Mesothelial cell of epicardium (in vitro differentiated cells): ENCODE measurements at regions not wholly inside any gene's neighbourhood (a gene's known extent, or its start where the extent isn't known, plus 50 kb on each side); places are given as distances from the start of the nearest gene placed in this dataset.

Source experiments
- DNase-seq, 2 experiments: peaks; one replicate each; pipeline ENCODE4 v3.0.0; 2021; ENCODE audit warnings: low spot score in 2 of 2; ENCODE audit not compliant: unreplicated experiment in 2 of 2
- H3K27ac Mint-ChIP-seq: 2 replicates; pipeline ENCODE4 v1.8.0; 2021; ENCODE audit warnings: mixed read lengths
- H3K27me3 Mint-ChIP-seq: 2 replicates; pipeline ENCODE4 v1.8.0; 2021; ENCODE audit warnings: low read depth, mixed read lengths
- H3K36me3 Mint-ChIP-seq: 2 replicates; pipeline ENCODE4 v1.8.0; 2021; ENCODE audit warnings: mixed read lengths
- H3K4me1 Mint-ChIP-seq: 2 replicates; pipeline ENCODE4 v1.8.0; 2021; ENCODE audit warnings: mixed read lengths
- H3K4me3 Mint-ChIP-seq: 2 replicates; pipeline ENCODE4 v1.8.0; 2021; ENCODE audit warnings: mild to moderate bottlenecking, moderate library complexity, mixed read lengths
- H3K9me3 Mint-ChIP-seq: 2 replicates; pipeline ENCODE4 v1.8.0; 2021; ENCODE audit warnings: mixed read lengths
- TF ChIP-seq, protein P1 (sequence below): fragments of 200-600 bp; sonication (generic); IDR thresholded peaks from one replicate; pipeline ENCODE4 v1.5.0; 2021; ENCODE audit warnings: antibody characterized with exemption; ENCODE audit not compliant: unreplicated experiment

DNA sequence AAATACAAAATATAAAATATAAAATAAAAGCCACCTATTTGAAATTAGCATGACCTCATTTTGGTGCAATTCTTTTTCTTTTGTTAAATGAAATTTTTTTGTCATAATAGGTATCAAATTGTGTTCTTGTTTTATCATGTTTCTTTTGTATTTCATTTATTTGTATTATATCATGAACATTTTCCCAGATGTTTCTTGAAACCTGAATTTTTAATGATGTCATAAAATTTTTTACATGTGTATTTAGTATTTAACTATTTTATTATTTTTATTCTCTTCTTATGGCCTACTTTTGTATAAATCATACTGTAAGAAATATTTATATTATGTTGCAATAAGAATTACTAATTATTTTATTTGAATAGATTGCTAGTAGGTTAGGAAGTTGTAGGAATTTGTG is 361.7 kb downstream of the TMEM161B start:
- Mint-ChIP-seq H3K27me3 (no peaks in the 10 kb centered on the region), H3K4me1 (no peaks in the 10 kb centered on the region), H3K9me3 (no peaks in the 10 kb centered on the region), H3K4me3 (no peak overlapping the region), H3K27ac (no peak overlapping the region), H3K36me3 (no peaks in the 10 kb centered on the region)
- TF ChIP-seq, protein P1, sequence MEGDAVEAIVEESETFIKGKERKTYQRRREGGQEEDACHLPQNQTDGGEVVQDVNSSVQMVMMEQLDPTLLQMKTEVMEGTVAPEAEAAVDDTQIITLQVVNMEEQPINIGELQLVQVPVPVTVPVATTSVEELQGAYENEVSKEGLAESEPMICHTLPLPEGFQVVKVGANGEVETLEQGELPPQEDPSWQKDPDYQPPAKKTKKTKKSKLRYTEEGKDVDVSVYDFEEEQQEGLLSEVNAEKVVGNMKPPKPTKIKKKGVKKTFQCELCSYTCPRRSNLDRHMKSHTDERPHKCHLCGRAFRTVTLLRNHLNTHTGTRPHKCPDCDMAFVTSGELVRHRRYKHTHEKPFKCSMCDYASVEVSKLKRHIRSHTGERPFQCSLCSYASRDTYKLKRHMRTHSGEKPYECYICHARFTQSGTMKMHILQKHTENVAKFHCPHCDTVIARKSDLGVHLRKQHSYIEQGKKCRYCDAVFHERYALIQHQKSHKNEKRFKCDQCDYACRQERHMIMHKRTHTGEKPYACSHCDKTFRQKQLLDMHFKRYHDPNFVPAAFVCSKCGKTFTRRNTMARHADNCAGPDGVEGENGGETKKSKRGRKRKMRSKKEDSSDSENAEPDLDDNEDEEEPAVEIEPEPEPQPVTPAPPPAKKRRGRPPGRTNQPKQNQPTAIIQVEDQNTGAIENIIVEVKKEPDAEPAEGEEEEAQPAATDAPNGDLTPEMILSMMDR, result no peak
- DNase-seq, result no peak

DNA sequence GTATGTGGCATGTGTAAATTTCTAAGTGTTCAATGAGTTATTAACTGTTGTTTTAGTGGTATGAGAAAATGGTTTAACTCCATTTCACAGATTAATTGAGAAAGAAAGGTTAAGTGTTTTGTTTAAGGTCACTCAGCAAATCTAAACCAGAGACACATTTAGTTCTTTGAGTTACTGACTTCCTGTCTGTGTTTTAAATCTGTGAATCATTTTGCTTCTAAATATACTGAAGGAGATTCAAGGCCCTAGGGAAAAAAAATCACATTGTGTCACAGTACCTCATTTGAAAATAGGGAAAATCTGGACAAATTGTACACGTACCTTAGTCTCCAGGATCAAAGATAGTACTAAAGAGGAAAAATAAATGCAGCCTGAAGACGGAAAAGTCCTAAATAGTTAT is 368.2 kb downstream of the TMEM161B start:
- Mint-ChIP-seq H3K27ac (no peak overlapping the region), H3K36me3 (no peaks in the 10 kb centered on the region), H3K27me3 (no peaks in the 10 kb centered on the region), H3K9me3 (no peaks in the 10 kb centered on the region), H3K4me3 (no peak overlapping the region), H3K4me1 (no peaks in the 10 kb centered on the region)
- TF ChIP-seq, protein P1, result no peak
- no peak for DNase-seq

DNA sequence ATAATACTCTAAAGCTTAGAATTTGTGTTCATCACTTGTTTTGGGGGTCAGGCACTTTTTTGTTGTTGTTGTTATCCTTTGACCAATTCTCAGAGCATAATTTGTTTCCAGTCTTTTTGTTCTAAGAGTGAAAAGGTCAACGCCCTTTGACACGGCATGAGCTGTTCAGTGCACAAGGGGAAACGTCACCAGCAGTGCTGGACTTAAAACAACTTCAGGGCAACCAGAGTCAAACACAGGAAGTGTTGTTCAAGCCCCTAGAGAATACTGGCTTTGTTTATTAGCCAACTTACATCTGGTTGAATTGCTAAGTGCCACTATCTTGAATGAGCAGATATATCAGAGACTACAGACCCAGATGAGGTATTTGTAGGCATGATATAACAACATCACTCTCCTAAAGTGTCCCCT is 368.9 kb downstream of the TMEM161B start:
- TF ChIP-seq, protein P1, result no peak
- Mint-ChIP-seq H3K4me1 (no peaks in the 10 kb centered on the region), H3K4me3 (no peak overlapping the region), H3K36me3 (no peaks in the 10 kb centered on the region), H3K27me3 (no peaks in the 10 kb centered on the region), H3K27ac (no peak overlapping the region), H3K9me3 (no peaks in the 10 kb centered on the region)
- DNase-seq, result no peak

DNA sequence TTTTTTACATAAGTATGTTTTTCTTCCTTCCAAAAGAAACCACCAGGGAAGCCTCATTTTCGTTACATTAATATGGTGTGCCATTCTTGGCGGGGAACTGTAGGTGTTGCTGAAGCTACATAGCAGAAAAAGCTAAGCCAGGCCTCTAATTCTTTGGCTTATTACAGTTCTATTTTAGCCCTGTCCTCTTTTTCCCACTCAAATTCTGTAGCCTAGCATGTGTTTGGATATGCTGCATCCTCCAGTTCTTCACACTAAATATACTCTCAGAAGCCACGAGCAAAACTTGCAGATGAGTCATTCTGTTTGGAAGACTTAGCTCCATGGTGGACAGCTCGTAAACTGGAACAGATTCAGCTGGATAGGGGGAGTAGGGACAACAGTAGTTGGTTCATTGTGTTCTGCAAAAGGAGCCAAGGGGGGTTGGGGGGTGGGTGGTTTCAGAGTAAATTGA is 369.4 kb downstream of the TMEM161B start:
- H3K9me3 Mint-ChIP-seq, result no peaks in the 10 kb centered on the region
- H3K27me3 Mint-ChIP-seq, result no peaks in the 10 kb centered on the region
- H3K36me3 Mint-ChIP-seq, result no peaks in the 10 kb centered on the region
- H3K4me1 Mint-ChIP-seq, result no peaks in the 10 kb centered on the region
- TF ChIP-seq, protein P1, result no peak
- no peak for DNase-seq
- H3K4me3 Mint-ChIP-seq, result no peak overlapping the region
- no peak overlapping the region for H3K27ac Mint-ChIP-seq

DNA sequence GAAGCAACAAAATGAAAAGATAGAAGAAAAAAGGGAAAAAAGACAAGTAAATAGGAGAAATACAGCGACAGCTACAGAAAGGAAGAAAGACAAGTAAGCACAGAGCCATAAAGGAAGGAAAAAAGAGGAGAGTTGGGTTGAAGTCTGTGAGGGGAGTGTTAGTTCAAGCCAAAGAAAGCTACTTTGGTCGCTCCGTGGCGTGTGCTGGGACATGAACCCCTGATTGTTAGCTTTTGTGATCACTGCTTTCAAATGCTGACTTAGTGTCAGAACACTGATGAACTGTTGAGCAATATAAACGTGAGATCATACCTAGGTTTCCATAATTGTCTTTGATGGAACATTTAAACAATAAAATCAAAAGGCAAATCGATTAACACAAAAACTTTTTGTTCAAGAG is 370.1 kb downstream of the TMEM161B start:
- H3K4me3 Mint-ChIP-seq, result no peak overlapping the region
- no peaks in the 10 kb centered on the region for H3K36me3 Mint-ChIP-seq
- H3K4me1 Mint-ChIP-seq, result no peaks in the 10 kb centered on the region
- DNase-seq, result no peak
- TF ChIP-seq, protein P1, result no peak
- peaks cover 3% of the 10 kb centered on the region for H3K27me3 Mint-ChIP-seq
- no peak overlapping the region for H3K27ac Mint-ChIP-seq
- H3K9me3 Mint-ChIP-seq, result no peaks in the 10 kb centered on the region

DNA sequence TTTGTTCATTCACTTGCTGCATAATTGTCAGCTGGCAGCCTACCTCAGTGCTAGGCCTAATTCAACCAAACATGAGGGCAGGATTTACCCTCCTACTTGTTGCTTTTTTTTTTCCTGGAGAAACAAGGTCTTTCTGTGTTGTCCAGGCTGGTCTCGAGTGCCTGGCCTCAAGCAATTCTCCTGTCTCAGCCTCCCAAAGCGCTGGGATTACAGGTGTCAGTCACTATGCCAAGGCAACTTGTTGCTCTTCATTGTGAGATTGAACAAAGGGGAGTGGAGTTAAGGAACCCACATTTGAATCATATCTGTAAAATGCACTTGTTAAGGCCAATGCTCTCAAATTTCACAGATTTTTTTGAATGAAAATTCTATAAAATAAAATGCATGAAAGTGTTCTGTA is 380.5 kb downstream of the TMEM161B start:
- Mint-ChIP-seq H3K9me3 (peaks cover 4% of the 10 kb centered on the region), H3K4me1 (no peaks in the 10 kb centered on the region), H3K27ac (no peak overlapping the region), H3K36me3 (no peaks in the 10 kb centered on the region), H3K4me3 (no peak overlapping the region), H3K27me3 (no peaks in the 10 kb centered on the region)
- DNase-seq, result no peak
- TF ChIP-seq, protein P1, result no peak
